Erythroblast (primary cell): ENCODE measurements at regions not wholly inside any gene's neighbourhood (a gene's known extent, or its start where the extent isn't known, plus 50 kb on each side); places are given as distances from the start of the nearest gene placed in this dataset.
"Not testable (repeated sequence)": the region's sequence is repeated elsewhere in the genome, so short reads cannot be mapped to it uniquely, and the experiment has no call there.

ENCODE experiments used
- DNase-seq, 2 experiments: peaks; one replicate each; lab custom pipeline; 2025; lab: John Stamatoyannopoulos, UW
- GATA1 ChIP-seq: IDR thresholded peaks from 2 replicates; pipeline ENCODE4 v1.6.1; 2011; ENCODE audit warnings: low read depth, mild to moderate bottlenecking, control low read depth, low read length, moderate library complexity
- POLR2A ChIP-seq: IDR thresholded peaks from 2 replicates; pipeline ENCODE4 v1.6.1; 2011; ENCODE audit warnings: mild to moderate bottlenecking, low read length

- no peak for DNase-seq
- TF ChIP-seq POLR2A = no peak
- no peak for TF ChIP-seq GATA1
Measured at GRCh38 chr9:747567-747966, 93.9 kb upstream of the DMRT1 start.

- TF ChIP-seq POLR2A = no peak
- TF ChIP-seq GATA1 = no peak
- no peak for DNase-seq
Measured at GRCh38 chr9:748861-749497, 92.5 kb upstream of the DMRT1 start.

- no peak for TF ChIP-seq GATA1
- no peak for TF ChIP-seq POLR2A
- no peak for DNase-seq
Measured at GRCh38 chr9:749716-750115, 91.8 kb upstream of the DMRT1 start.

GRCh38 chr9:750249-750967 is 91.1 kb upstream of the DMRT1 start:
- TF ChIP-seq POLR2A (no peak), GATA1 (no peak)
- no peak for DNase-seq

GRCh38 chr9:751137-752051 is 90.1 kb upstream of the DMRT1 start:
- TF ChIP-seq POLR2A (no peak), GATA1 (no peak)
- DNase-seq = no peak

- DNase-seq = no peak
- TF ChIP-seq GATA1 (no peak), POLR2A (no peak)
Measured at GRCh38 chr9:752201-752600, 89.3 kb upstream of the DMRT1 start.

GRCh38 chr9:752681-753200 is 88.8 kb upstream of the DMRT1 start:
- no peak for DNase-seq
- TF ChIP-seq POLR2A (no peak), GATA1 (no peak)

GRCh38 chr9:753734-754133 is 87.8 kb upstream of the DMRT1 start:
- not testable (repeated sequence) for DNase-seq

- no peak for DNase-seq
- TF ChIP-seq POLR2A = no peak
Measured at GRCh38 chr9:754150-754931, 87.2 kb upstream of the DMRT1 start.

GRCh38 chr9:755454-756381 is 85.8 kb upstream of the DMRT1 start:
- DNase-seq = no peak
- TF ChIP-seq POLR2A = no peak
- no peak for TF ChIP-seq GATA1

- TF ChIP-seq POLR2A (no peak), GATA1 (no peak)
- peak; percentile 19 to 24 for DNase-seq
Measured at GRCh38 chr9:757246-757881, 84.1 kb upstream of the DMRT1 start.

GRCh38 chr9:758146-758545 is 83.4 kb upstream of the DMRT1 start:
- TF ChIP-seq POLR2A (no peak), GATA1 (no peak)
- DNase-seq = no peak
